ENCODE measurements at regions not wholly inside any gene's neighbourhood (a gene's known extent, or its start where the extent isn't known, plus 50 kb on each side); places are given as distances from the start of the nearest gene placed in this dataset.

- no peaks in the 10 kb centered on the region for H3K4me1 ChIP-seq (ENCODE audit: control insufficient read depth, extremely low read depth, insufficient read depth, low read length)
- no peak overlapping the region for H2AFZ ChIP-seq (ENCODE audit: control insufficient read depth, low read length)
- H3K4me3 ChIP-seq (ENCODE audit: control insufficient read depth in 2 of 3, extremely low read depth in 1 of 3, insufficient read depth in 2 of 3, low read depth in 1 of 3, low read length in 3 of 3) = no peak overlapping the region
- H3K4me2 ChIP-seq (ENCODE audit: control insufficient read depth, extremely low read depth, insufficient read depth, low read depth, low read length) = no peak overlapping the region
- H3K27ac ChIP-seq (ENCODE audit: control insufficient read depth, insufficient read depth, low read length) = no peak overlapping the region
- DNase-seq (ENCODE audit: low read depth, low spot score) (no peak), FAIRE-seq (no peak)
- no peaks in the 10 kb centered on the region for H3K9me3 ChIP-seq (ENCODE audit: control insufficient read depth, low read depth, low read length)
- H3K27me3 ChIP-seq (ENCODE audit: control insufficient read depth, extremely low read depth, insufficient read depth, low read length) = peaks cover 4% of the 10 kb centered on the region
- TF ChIP-seq EZH2 (IDR thresholded peaks at IDR 0.05; ENCODE audit: low read length) = no peak
- TF ChIP-seq, protein P1, sequence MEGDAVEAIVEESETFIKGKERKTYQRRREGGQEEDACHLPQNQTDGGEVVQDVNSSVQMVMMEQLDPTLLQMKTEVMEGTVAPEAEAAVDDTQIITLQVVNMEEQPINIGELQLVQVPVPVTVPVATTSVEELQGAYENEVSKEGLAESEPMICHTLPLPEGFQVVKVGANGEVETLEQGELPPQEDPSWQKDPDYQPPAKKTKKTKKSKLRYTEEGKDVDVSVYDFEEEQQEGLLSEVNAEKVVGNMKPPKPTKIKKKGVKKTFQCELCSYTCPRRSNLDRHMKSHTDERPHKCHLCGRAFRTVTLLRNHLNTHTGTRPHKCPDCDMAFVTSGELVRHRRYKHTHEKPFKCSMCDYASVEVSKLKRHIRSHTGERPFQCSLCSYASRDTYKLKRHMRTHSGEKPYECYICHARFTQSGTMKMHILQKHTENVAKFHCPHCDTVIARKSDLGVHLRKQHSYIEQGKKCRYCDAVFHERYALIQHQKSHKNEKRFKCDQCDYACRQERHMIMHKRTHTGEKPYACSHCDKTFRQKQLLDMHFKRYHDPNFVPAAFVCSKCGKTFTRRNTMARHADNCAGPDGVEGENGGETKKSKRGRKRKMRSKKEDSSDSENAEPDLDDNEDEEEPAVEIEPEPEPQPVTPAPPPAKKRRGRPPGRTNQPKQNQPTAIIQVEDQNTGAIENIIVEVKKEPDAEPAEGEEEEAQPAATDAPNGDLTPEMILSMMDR (optimal IDR thresholded peaks at IDR 0.05 in 1 of 3, IDR thresholded peaks at IDR 0.05 in 1 of 3, conservative IDR thresholded peaks at IDR 0.05 in 1 of 3; ENCODE audit: extremely low read depth in 1 of 3, insufficient read depth in 2 of 3, low read length in 3 of 3) = no peak
- dilution Hi-C loops (cut with MboI; ENCODE audit: extremely low pct_ligation_motif_present, low sequenced_read_pairs) = no loop called here
- no peaks in the 10 kb centered on the region for H4K20me1 ChIP-seq (ENCODE audit: control insufficient read depth, extremely low read depth, insufficient read depth, low read length)
- no peaks in the 10 kb centered on the region for H3K36me3 ChIP-seq (ENCODE audit: control insufficient read depth in 2 of 2, extremely low read depth in 1 of 2, insufficient read depth in 2 of 2, low read length in 2 of 2)
- no peak overlapping the region for H3K9ac ChIP-seq (ENCODE audit: control insufficient read depth, extremely low read depth, insufficient read depth, low read length)
- no peaks in the 10 kb centered on the region for H3K79me2 ChIP-seq (ENCODE audit: control insufficient read depth, insufficient read depth, low read length)
- H3K9me1 ChIP-seq (ENCODE audit: control insufficient read depth, extremely low read depth, insufficient read depth, low read length) = no peaks in the 10 kb centered on the region
Measured at GRCh38 chr1:68322096-68322495, 89.8 kb upstream of the WLS start.

GRCh38 chr1:68321084-68321685, 88.9 kb upstream of the WLS start:
- no peaks in the 10 kb centered on the region for H3K79me2 ChIP-seq (ENCODE audit: control insufficient read depth, insufficient read depth, low read length)
- FAIRE-seq = no peak
- H2AFZ ChIP-seq (ENCODE audit: control insufficient read depth, low read length) = no peak overlapping the region
- no peaks in the 10 kb centered on the region for H3K4me1 ChIP-seq (ENCODE audit: control insufficient read depth, extremely low read depth, insufficient read depth, low read length)
- H3K27ac ChIP-seq (ENCODE audit: control insufficient read depth, insufficient read depth, low read length) = no peak overlapping the region
- H3K4me2 ChIP-seq (ENCODE audit: control insufficient read depth, extremely low read depth, insufficient read depth, low read depth, low read length) = no peak overlapping the region
- no peak for TF ChIP-seq EZH2 (IDR thresholded peaks at IDR 0.05; ENCODE audit: low read length)
- TF ChIP-seq, protein P1 (optimal IDR thresholded peaks at IDR 0.05 in 1 of 3, IDR thresholded peaks at IDR 0.05 in 1 of 3, conservative IDR thresholded peaks at IDR 0.05 in 1 of 3; ENCODE audit: extremely low read depth in 1 of 3, insufficient read depth in 2 of 3, low read length in 3 of 3) = peak; percentile 11 to 52 (median 32)
- H3K27me3 ChIP-seq (ENCODE audit: control insufficient read depth, extremely low read depth, insufficient read depth, low read length) = peaks cover 4% of the 10 kb centered on the region
- no peak overlapping the region for H3K4me3 ChIP-seq (ENCODE audit: control insufficient read depth in 2 of 3, extremely low read depth in 1 of 3, insufficient read depth in 2 of 3, low read depth in 1 of 3, low read length in 3 of 3)
- H3K9me3 ChIP-seq (ENCODE audit: control insufficient read depth, low read depth, low read length) = no peaks in the 10 kb centered on the region
- no peak overlapping the region for H3K9ac ChIP-seq (ENCODE audit: control insufficient read depth, extremely low read depth, insufficient read depth, low read length)
- no peaks in the 10 kb centered on the region for H3K9me1 ChIP-seq (ENCODE audit: control insufficient read depth, extremely low read depth, insufficient read depth, low read length)
- DNase-seq (ENCODE audit: low read depth, low spot score) = no peak
- dilution Hi-C loops (cut with MboI; ENCODE audit: extremely low pct_ligation_motif_present, low sequenced_read_pairs) = no loop called here
- H3K36me3 ChIP-seq (ENCODE audit: control insufficient read depth in 2 of 2, extremely low read depth in 1 of 2, insufficient read depth in 2 of 2, low read length in 2 of 2) = no peaks in the 10 kb centered on the region
- H4K20me1 ChIP-seq (ENCODE audit: control insufficient read depth, extremely low read depth, insufficient read depth, low read length) = no peaks in the 10 kb centered on the region
